NB4 (cell line): ENCODE measurements at regions not wholly inside any gene's neighbourhood (a gene's known extent, or its start where the extent isn't known, plus 50 kb on each side); places are given as distances from the start of the nearest gene placed in this dataset.

Experiments used
- CTCF ChIP-seq: IDR thresholded peaks from one replicate; pipeline ENCODE4 v1.5.1; 2012; ENCODE audit warnings: low read depth, low read length
- POLR2A ChIP-seq: IDR thresholded peaks from 2 replicates; pipeline ENCODE4 v1.6.1; 2011; ENCODE audit warnings: mild to moderate bottlenecking; ENCODE audit not compliant: insufficient read length; ENCODE audit errors: extremely low read depth

- no peak for TF ChIP-seq CTCF
- TF ChIP-seq POLR2A, result no peak
Observed at GRCh38 chr7:131621652-131622051, 65.2 kb upstream of the PODXL start.
